UCSD-AML1 (cell line): ENCODE measurements at regions not wholly inside any gene's neighbourhood (a gene's known extent, or its start where the extent isn't known, plus 50 kb on each side); places are given as distances from the start of the nearest gene placed in this dataset.
"Not testable (repeated sequence)": the region's sequence is repeated elsewhere in the genome, so short reads cannot be mapped to it uniquely, and the experiment has no call there.

Experiments used
- DNase-seq: peaks from one replicate; lab custom pipeline; 2025; ENCODE audit not compliant: unreplicated experiment; lab: John Stamatoyannopoulos, UW

GRCh38 chr7:68410693-68411092 lies 1187.6 kb upstream of the AUTS2 start:
- not testable (repeated sequence) for DNase-seq

- DNase-seq = no peak
Observed at GRCh38 chr7:68411742-68412141, 1186.5 kb upstream of the AUTS2 start.

GRCh38 chr7:68414631-68415425 lies 1183.4 kb upstream of the AUTS2 start:
- no peak for DNase-seq

- no peak for DNase-seq
Observed at GRCh38 chr7:68417002-68417401, 1181.3 kb upstream of the AUTS2 start.

GRCh38 chr7:68417659-68418058 lies 1180.6 kb upstream of the AUTS2 start:
- DNase-seq = no peak

- DNase-seq = no peak
Observed at GRCh38 chr7:68420342-68421192, 1177.7 kb upstream of the AUTS2 start.

GRCh38 chr7:68421712-68422111 lies 1176.6 kb upstream of the AUTS2 start:
- DNase-seq = no peak

GRCh38 chr7:68422281-68422680 lies 1176.0 kb upstream of the AUTS2 start:
- DNase-seq = no peak

GRCh38 chr7:68423356-68423755 lies 1174.9 kb upstream of the AUTS2 start:
- DNase-seq = no peak

GRCh38 chr7:68424658-68425297 lies 1173.5 kb upstream of the AUTS2 start:
- DNase-seq = no peak

- no peak for DNase-seq
Observed at GRCh38 chr7:68425377-68425776, 1172.9 kb upstream of the AUTS2 start.

GRCh38 chr7:68429411-68430117 lies 1168.7 kb upstream of the AUTS2 start:
- DNase-seq = no peak

- DNase-seq = no peak
Observed at GRCh38 chr7:68432585-68432984, 1165.7 kb upstream of the AUTS2 start.

GRCh38 chr7:68433462-68434070 lies 1164.7 kb upstream of the AUTS2 start:
- DNase-seq = no peak

GRCh38 chr7:68434857-68435256 lies 1163.4 kb upstream of the AUTS2 start:
- no peak for DNase-seq

- no peak for DNase-seq
Observed at GRCh38 chr7:68438016-68438415, 1160.3 kb upstream of the AUTS2 start.

GRCh38 chr7:68438811-68439210 lies 1159.5 kb upstream of the AUTS2 start:
- no peak for DNase-seq

- no peak for DNase-seq
Observed at GRCh38 chr7:68439897-68440296, 1158.4 kb upstream of the AUTS2 start.

GRCh38 chr7:68440866-68441265 lies 1157.4 kb upstream of the AUTS2 start:
- no peak for DNase-seq

- DNase-seq = no peak
Observed at GRCh38 chr7:68441645-68442044, 1156.6 kb upstream of the AUTS2 start.
